Neural cell (in vitro differentiated cells): ENCODE measurements at regions not wholly inside any gene's neighbourhood (a gene's known extent, or its start where the extent isn't known, plus 50 kb on each side); places are given as distances from the start of the nearest gene placed in this dataset.

ENCODE experiments used
- H2AFZ ChIP-seq: fragments of 200-600, 300-800 bp; sonication (generic), shearing (Covaris generic); 2 replicates; pipeline ENCODE4 v1.6.0; 2014; ENCODE audit warnings: low read depth, mild to moderate bottlenecking, antibody characterized with exemption, low read length, moderate library complexity
- H3F3A ChIP-seq: fragments of 200-600 bp; shearing (Covaris generic); 2 replicates; pipeline ENCODE4 v1.6.1; 2016; ENCODE audit warnings: mild to moderate bottlenecking, moderate library complexity, mixed read lengths, antibody characterized with exemption, low read length; ENCODE audit not compliant: insufficient read depth, poor library complexity, severe bottlenecking
- H3K27ac ChIP-seq: fragments of 200-600, 300-800 bp; sonication (generic), shearing (Covaris generic); 2 replicates; pipeline ENCODE4 v1.5.1; 2014; ENCODE audit warnings: mild to moderate bottlenecking, low read length, moderate library complexity
- H3K27me3 ChIP-seq: fragments of 300-800, 200-600 bp; sonication (generic), shearing (Covaris generic); 2 replicates; pipeline ENCODE4 v1.6.0; 2014; ENCODE audit warnings: mild to moderate bottlenecking, low read depth, low read length, moderate library complexity; ENCODE audit not compliant: insufficient read depth
- H3K36me3 ChIP-seq: fragments of 300-800, 200-600 bp; sonication (generic), shearing (Covaris generic); 2 replicates; pipeline ENCODE4 v1.5.1; 2014; ENCODE audit warnings: mild to moderate bottlenecking, antibody characterized with exemption, low read length, moderate library complexity; ENCODE audit not compliant: insufficient read depth
- H3K4me2 ChIP-seq: fragments of 300-800, 200-600 bp; sonication (generic), shearing (Covaris generic); 2 replicates; pipeline ENCODE4 v1.6.0; 2014; ENCODE audit warnings: mild to moderate bottlenecking, low read length
- H3K4me3 ChIP-seq: fragments of 300-800, 200-600 bp; sonication (generic), shearing (Covaris generic); 2 replicates; pipeline ENCODE4 v1.5.1; 2014; ENCODE audit warnings: mild to moderate bottlenecking, low read length, moderate library complexity
- H3K79me2 ChIP-seq: fragments of 200-600 bp; shearing (Covaris generic); replicated peaks from 2 replicates; pipeline ENCODE4 v1.6.0; 2014; ENCODE audit warnings: mild to moderate bottlenecking, low read length, moderate library complexity; ENCODE audit not compliant: insufficient read depth
- H3K9ac ChIP-seq: fragments of 300-800, 200-600 bp; sonication (generic), shearing (Covaris generic); 2 replicates; pipeline ENCODE4 v1.6.1; 2016; ENCODE audit warnings: mild to moderate bottlenecking, low read length, mixed read lengths
- H3K9me2 ChIP-seq: fragments of 200-600 bp; shearing (Covaris generic); 2 replicates; pipeline ENCODE4 v1.6.1; 2016; ENCODE audit warnings: mild to moderate bottlenecking, low read length, mixed read lengths; ENCODE audit not compliant: insufficient read depth
- H3K9me3 ChIP-seq: fragments of 200-600, 300-800 bp; sonication (generic), shearing (Covaris generic); 2 replicates; pipeline ENCODE4 v1.6.1; 2016; ENCODE audit warnings: mild to moderate bottlenecking, mixed run types, low read length, moderate library complexity, mixed read lengths
- H4K20me1 ChIP-seq: fragments of 200-600 bp; shearing (Covaris generic); 2 replicates; pipeline ENCODE4 v1.6.1; 2016; ENCODE audit warnings: mild to moderate bottlenecking, mixed run types; ENCODE audit not compliant: insufficient read depth
- CTCF ChIP-seq: fragments of 450-650 bp; IDR thresholded peaks from 2 replicates; pipeline ENCODE4 v1.5.1; 2014; ENCODE audit warnings: antibody characterized with exemption, mild to moderate bottlenecking, moderate library complexity; ENCODE audit not compliant: poor library complexity, severe bottlenecking
- EP300 ChIP-seq: fragments of 450-650 bp; conservative IDR thresholded peaks from 2 replicates; pipeline ENCODE4 v1.6.1; 2014; ENCODE audit warnings: antibody characterized with exemption, mild to moderate bottlenecking, moderate library complexity; ENCODE audit not compliant: poor library complexity, severe bottlenecking
- EZH2 ChIP-seq: fragments of 200-600, 300-800 bp; shearing (Covaris generic), sonication (generic); IDR thresholded peaks from 2 replicates; pipeline ENCODE4 v1.6.1; 2014; ENCODE audit warnings: antibody characterized with exemption, low read length, borderline replicate concordance, mild to moderate bottlenecking; ENCODE audit not compliant: insufficient read depth, poor library complexity, severe bottlenecking
- MXI1 ChIP-seq: fragments of 450-650 bp; conservative IDR thresholded peaks from 2 replicates; pipeline ENCODE4 v1.6.1; 2014; ENCODE audit warnings: antibody characterized with exemption, mild to moderate bottlenecking; ENCODE audit not compliant: poor library complexity, severe bottlenecking
- POLR2AphosphoS5 ChIP-seq: IDR thresholded peaks from 2 replicates; pipeline ENCODE4 v1.6.1; 2012
- RAD21 ChIP-seq: fragments of 450-650 bp; conservative IDR thresholded peaks from 2 replicates; pipeline ENCODE4 v1.6.1; 2014; ENCODE audit warnings: antibody characterized with exemption, mild to moderate bottlenecking, moderate library complexity
- REST ChIP-seq: IDR thresholded peaks from 2 replicates; pipeline ENCODE4 v1.6.1; 2012; ENCODE audit warnings: borderline replicate concordance
- SMC3 ChIP-seq: fragments of 450-650 bp; conservative IDR thresholded peaks from 2 replicates; pipeline ENCODE4 v1.6.1; 2014; ENCODE audit warnings: antibody characterized with exemption, mild to moderate bottlenecking, moderate library complexity; ENCODE audit not compliant: poor library complexity
- TAF1 ChIP-seq: IDR thresholded peaks from 2 replicates; pipeline ENCODE4 v1.6.1; 2012; ENCODE audit warnings: low read depth

- Histone ChIP-seq H3K27ac (no peak overlapping the region), H2AFZ (no peak overlapping the region), H3K9ac (no peak overlapping the region), H3K9me3 (no peaks in the 10 kb centered on the region), H3K4me2 (no peak overlapping the region), H3K79me2 (no peaks in the 10 kb centered on the region), H3K9me2 (no peaks in the 10 kb centered on the region), H3F3A (no peaks in the 10 kb centered on the region), H3K4me3 (no peak overlapping the region), H3K36me3 (no peaks in the 10 kb centered on the region), H4K20me1 (no peaks in the 10 kb centered on the region), H3K27me3 (no peaks in the 10 kb centered on the region)
- TF ChIP-seq POLR2AphosphoS5 (no peak), SMC3 (no peak)
Observed at GRCh38 chr17:65434878-65435277, 126.6 kb downstream of the AXIN2 start.

- H4K20me1 ChIP-seq: no peaks in the 10 kb centered on the region
- no peaks in the 10 kb centered on the region for H3F3A ChIP-seq
- no peak overlapping the region for H3K9ac ChIP-seq
- no peaks in the 10 kb centered on the region for H3K9me3 ChIP-seq
- H3K36me3 ChIP-seq: no peaks in the 10 kb centered on the region
- no peaks in the 10 kb centered on the region for H3K27me3 ChIP-seq
- no peak overlapping the region for H3K4me3 ChIP-seq
- no peak overlapping the region for H2AFZ ChIP-seq
- H3K9me2 ChIP-seq: no peaks in the 10 kb centered on the region
- no peak overlapping the region for H3K4me2 ChIP-seq
- no peak overlapping the region for H3K27ac ChIP-seq
- no peak for TF ChIP-seq SMC3
- TF ChIP-seq RAD21: no peak
- no peak for TF ChIP-seq EP300
- no peak for TF ChIP-seq MXI1
- TF ChIP-seq REST: no peak
- no peak for TF ChIP-seq TAF1
- no peak for TF ChIP-seq EZH2
- TF ChIP-seq POLR2AphosphoS5: no peak
- no peak for TF ChIP-seq CTCF
- H3K79me2 ChIP-seq: no peaks in the 10 kb centered on the region
Observed at GRCh38 chr17:65434251-65434650, 127.2 kb downstream of the AXIN2 start.

- Histone ChIP-seq H3K9me3 (no peaks in the 10 kb centered on the region), H3K79me2 (no peaks in the 10 kb centered on the region), H3K36me3 (no peaks in the 10 kb centered on the region), H3K27me3 (no peaks in the 10 kb centered on the region), H3K27ac (no peak overlapping the region), H3F3A (no peaks in the 10 kb centered on the region), H3K9me2 (no peaks in the 10 kb centered on the region), H3K9ac (no peak overlapping the region), H3K4me3 (no peak overlapping the region), H2AFZ (no peak overlapping the region), H4K20me1 (no peaks in the 10 kb centered on the region), H3K4me2 (no peak overlapping the region)
- TF ChIP-seq RAD21 (no peak), MXI1 (no peak), REST (no peak), TAF1 (no peak), SMC3 (no peak), EZH2 (no peak), POLR2AphosphoS5 (no peak), CTCF (no peak), EP300 (no peak)
Observed at GRCh38 chr17:65433592-65433991, 127.9 kb downstream of the AXIN2 start.
